GM19324 (cell line): ENCODE measurements at regions not wholly inside any gene's neighbourhood (a gene's known extent, or its start where the extent isn't known, plus 50 kb on each side); places are given as distances from the start of the nearest gene placed in this dataset.

ENCODE experiments used
- ATAC-seq: cut with Tn5 transposase; IDR thresholded peaks from one replicate; pipeline ENCODE4 v1.9.1; 2021; ENCODE audit warnings: mild to moderate bottlenecking, moderate library complexity; ENCODE audit not compliant: unreplicated experiment, low FRiP score

DNA sequence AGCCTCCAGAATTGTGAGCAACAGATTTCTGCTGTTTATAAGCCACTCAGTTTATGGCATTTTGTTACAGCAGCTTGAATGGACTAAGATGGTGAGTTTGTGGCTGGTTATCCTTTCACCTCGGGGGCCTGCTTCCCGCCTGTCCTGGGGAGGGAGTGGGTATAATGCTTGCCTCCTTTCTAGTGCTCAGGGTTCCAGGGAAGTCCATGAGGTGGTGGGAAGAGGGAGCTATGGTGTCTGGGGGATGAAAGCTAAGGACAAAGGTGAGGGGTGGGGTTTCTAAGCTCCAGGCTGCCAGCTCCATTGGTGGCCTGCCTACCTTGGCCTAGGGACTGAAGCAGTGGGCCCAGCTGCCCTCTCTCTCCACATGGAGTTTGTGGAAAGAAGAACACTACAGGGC is 50.2 kb upstream of the SDK2 start:
- ATAC-seq = no peak

DNA sequence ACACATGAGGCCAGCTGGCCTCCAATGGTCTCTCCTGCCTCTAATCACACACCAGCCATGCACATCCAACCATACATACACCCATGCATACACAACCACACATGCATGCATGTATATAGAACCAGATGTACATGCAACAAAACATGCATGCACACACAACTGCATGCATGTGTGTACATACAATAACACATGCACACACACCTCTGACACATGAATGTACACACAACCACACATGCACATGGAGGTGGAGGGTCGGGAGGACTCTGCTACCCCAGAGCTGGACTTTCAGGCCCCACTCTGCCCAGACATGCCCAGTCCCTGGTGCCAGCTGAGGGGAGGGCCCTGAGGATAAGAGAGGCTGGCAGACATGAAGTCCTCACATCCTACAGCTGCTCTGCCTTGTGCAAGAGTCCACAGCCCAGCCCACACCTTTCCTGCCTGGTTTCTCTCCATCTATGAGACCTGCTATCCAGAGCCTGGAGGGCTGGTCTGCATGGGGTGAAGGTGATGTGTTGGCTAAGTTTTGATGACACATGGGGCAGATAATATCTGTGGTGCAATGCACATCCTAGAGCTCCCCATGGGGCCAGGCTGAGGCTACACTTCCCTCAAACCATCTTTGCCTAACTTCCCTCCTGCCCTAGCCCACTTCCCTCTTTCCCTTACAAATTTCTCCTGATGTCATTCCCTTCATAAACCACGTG is 50.9 kb upstream of the SDK2 start:
- no peak for ATAC-seq

DNA sequence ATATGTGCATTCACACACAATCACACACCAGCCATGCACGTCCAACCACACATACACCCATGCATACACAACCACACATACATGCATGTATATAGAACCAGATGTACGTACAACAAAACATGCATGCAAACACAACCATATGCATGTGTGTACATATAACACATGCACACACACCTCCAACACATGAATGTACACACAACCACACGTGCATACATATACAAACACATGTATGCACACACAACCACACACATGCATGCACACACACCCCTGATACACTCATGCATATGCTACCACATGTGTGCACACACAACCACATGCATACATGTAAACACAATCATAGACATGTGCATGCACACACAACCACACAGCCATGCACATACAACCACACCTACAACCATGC is 52.0 kb upstream of the SDK2 start:
- ATAC-seq = no peak

DNA sequence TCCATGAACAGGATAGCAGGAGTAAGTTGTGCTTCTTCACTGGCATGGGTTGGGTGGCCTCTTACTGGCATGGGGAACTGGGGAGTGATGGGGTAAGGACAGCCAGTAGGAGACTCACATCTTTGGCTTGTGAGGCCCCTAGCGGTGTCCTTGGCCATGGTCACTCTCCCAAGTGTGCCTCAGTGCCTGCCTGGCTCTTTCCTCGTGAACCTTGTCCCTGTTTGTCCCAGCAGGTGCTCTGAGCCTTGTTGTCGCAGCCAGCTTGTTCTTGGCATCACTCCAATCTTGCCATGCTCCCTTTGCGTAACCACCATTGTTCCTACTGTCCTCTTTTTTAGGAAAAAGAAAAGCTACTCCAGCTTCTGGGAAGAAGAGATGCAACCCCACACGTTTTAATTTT is 53.6 kb upstream of the SDK2 start:
- ATAC-seq = no peak

DNA sequence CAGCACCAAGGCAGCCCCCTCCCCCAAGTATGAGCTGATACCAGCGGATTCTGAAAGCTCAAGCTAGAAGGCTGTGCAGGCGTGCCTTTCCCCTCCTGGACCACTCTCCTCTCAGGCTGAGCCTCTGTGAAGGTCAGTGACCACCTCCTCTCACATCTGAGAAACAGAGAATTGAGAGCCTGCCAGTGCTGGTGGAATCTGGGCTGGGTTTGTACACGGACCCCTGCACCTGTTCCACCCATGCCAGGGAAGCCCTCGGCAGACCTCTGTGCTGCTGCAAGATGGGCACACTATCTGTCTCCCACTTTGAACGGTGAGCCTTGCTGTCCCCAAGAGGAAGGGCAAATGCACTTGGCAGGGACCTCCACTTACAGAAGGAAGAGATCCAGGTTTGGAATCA is 54.7 kb upstream of the SDK2 start:
- no peak for ATAC-seq

DNA sequence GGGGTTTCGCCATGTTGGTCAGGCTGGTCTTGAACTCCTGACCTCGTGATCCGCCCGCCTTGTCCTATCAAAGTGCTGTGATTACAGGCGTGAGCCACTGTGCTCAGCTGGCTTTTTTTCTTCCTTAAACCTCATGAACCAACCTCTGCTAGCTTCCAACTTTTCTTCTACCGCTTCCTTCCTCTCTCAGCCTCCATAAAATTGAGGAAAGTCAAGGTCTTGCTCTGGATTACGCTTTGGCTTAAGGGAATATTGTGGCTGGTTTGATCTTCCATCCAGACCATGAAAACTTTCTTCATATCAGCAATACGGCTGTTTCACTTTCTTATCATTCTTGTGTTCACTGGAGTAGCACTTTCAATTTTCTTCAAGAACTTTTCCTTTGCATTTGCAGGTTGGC is 57.5 kb upstream of the SDK2 start:
- no peak for ATAC-seq

DNA sequence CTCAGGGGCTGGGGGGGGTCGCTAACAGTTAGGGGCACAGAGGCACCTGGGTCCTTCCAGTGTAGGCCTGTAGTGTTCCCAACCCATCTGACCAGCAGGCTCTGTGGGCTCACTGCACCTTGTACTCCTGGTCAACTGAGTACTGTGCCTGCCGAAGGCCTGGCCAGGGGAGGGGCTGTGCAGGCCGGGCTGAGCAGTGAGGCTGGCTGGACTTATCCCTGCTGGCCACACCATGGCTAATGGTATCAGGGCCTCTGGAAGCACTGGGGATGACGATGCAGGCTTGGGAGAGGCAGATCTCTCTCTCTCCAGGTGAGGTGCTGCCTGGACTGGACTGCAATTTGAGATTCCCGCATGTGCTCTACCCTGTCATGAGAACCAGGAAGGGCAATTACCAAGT is 58.9 kb upstream of the SDK2 start:
- no peak for ATAC-seq

DNA sequence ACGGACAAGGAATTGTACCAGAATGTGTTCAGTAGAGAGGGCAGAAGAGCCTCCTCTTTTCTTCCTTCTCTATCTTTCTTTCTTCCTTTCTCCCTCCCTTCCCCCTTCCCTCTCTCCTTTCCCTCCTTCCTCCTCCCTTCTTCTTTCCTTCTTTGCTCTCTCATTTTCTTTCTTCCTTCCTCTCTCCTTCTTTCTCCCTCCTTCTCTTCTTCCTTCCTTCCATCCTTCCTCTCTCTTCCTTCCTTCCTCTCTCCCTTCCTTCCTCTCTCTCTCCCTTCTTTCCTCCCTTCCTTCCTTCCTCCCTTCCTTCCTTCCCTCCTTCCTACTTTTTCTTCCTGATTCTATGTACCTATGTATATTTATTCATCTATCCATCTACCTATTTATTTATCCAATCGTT is 59.7 kb upstream of the SDK2 start:
- no peak for ATAC-seq

DNA sequence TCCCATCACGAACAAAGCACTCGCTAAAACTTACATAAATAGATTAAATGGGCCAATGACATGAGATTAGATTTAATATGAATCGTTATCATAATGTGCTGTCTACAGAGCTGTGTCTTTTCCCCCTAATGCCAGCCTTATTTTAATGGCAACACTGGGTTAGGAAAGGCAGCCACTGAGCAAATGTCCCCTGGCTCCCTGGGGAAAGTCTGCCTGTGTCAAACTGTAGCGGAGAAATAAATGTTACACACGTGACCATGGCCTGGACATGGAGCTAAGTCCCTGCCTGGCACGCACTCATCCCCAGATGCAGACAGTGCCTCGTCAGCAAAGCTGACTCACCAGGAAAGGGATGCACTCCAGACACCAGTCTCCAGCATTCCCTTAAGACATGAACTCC is 61.3 kb upstream of the SDK2 start:
- no peak for ATAC-seq

DNA sequence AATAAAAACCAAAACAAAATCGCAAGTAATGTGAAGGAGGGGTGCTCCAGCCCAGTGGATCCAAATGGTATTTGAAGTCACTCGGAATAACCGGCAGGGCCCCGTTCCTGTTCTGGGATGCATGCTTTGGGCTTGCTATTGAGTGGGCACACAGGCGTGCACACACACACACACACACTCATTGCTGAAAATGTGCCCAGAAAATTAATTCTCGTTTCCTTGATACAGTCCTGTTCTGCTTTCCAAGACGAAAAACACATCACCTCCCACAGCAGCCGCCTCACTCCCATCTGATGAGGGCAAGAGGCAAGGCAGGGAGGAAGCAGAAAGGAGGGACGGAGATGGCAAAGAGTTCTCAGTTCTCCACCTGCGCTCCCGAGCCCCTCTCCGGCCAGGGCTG is 62.2 kb upstream of the SDK2 start:
- ATAC-seq = no peak

DNA sequence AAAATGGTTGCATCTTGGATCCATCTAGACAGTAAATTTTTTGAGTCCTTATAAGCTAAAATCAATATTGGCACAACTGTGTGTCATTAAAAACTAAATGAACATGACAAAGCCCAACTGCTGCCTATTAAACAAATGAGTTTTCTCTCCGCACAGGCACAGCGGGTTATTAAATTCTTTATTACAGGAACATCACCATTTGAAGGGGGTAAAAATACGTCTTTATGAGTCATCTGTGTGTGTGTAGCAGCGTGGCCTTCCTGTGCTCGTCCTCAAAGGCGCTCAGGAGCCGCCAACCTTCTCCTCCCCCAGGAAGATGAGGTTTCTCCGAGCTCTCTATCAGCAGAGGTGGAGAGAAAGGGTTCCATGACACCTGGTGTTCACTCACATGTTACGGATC is 62.6 kb upstream of the SDK2 start:
- no peak for ATAC-seq

DNA sequence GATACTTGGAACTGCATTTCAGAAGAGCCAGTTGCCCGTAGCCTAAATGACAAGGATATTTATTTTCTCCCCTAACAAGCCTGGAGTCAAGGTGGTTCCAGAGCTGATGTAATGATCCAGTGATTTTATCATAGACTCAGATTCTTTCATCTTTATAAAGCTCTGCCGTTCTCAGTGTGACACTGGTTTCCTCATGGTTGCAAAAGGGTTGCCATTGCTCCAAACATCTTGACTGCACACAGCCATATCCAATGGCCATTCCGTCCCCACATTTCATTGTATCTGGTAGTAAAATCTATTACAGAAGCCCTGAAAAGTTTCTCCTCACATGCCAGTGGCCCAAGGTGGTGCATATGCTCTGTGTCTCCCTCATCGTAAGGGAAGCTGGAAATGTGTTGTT is 63.1 kb upstream of the SDK2 start:
- ATAC-seq = no peak

DNA sequence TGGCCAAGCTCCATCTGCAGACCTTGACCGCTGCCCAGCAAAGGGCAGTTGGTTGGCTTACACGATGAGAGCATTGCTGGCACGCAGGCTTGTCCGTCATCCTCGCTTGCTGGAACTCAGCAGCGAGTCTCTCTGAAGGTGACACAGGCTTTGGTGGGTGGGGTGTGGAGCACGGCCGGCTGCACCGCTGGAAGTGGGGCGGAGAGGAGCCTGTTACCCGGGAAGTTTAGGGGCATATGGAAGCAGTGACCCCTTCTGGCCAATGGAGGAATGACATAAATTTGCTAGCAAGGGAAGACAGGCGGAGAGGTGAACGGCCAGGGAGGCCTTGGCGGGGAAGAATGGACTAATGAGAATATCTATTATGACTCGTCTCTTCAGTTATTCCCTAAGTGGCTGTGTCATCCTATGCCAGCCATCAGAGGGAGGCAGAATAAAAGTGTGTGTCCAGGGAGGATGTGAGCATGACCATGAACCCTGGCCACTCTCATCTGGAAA is 65.9 kb upstream of the SDK2 start:
- no peak for ATAC-seq

DNA sequence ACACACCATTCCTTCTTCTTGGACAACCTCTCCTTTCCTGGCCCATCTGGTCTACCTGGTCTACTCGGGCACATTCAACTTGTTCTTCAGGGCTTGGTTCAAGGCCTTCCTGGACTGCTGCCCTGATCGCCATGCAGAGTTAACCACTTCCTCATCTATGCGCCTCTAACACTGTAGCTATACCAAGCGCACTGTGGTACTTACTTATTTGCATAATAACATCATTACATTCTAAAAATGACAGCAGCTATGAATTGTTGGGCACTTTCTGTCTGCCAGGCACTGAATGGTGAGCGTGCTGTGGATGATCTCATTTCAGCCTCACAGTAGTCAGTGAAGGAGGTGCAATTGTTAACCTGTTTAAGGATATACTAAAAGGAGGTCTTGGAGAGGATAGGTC is 66.9 kb upstream of the SDK2 start:
- peak; percentile 66 for ATAC-seq

DNA sequence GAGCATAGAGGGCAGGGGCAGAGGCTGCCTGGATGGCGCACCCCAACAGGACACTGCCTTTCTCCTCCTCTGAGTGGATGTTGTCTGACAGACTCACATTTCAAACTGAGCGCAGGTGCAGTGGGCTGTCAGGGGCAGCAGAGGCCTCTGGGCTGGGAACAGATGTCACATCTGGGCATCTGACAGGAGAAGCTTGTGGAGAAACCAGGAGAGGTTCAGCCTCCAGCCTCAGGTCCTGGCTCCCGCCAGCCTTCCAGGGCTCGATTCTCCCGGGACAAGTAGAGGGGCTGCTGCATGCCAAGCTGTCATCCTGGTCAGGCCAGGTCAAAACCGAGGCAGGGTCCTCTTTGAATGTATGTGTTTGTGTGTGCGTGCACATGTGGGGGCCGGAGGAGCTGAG is 67.7 kb upstream of the SDK2 start:
- no peak for ATAC-seq

DNA sequence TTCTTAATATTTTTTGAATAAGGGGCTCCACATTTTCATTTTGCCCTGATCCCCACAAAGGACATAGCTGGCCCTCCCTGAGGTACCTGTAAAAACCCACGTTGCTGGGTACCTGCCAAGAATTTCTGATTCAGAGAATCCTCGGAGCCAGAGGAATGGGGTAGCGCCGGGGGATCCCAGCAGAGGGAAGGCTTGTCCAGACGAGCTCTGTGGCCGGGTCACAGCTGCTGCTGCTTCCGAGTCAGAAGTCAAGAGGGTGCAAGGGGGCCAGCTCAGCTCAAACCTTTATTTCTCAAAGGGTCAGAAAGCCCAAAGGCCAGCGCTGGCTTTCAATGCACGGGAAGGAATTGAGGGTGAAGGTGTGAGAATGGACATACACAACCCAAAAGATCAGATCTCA is 68.9 kb upstream of the SDK2 start:
- ATAC-seq = no peak

DNA sequence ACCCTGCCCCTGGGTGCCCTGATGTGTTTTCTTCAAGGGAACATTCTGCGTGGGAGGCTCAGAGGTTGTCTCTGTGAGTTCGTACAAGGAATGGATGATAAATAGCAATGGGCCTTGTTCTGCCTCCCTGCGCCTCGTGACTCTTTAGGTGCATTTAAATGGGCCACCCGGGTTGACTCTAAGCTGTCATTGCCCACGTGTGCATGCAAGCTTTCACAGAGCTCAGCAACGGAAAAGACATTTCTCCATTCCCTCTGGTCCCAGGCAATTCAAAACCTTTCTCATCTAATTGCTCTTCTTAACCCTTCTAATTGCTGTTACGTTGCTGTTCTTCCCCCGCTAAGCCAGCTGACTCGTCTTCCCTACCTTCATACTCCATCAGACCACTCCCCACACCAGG is 71.5 kb upstream of the SDK2 start:
- no peak for ATAC-seq

DNA sequence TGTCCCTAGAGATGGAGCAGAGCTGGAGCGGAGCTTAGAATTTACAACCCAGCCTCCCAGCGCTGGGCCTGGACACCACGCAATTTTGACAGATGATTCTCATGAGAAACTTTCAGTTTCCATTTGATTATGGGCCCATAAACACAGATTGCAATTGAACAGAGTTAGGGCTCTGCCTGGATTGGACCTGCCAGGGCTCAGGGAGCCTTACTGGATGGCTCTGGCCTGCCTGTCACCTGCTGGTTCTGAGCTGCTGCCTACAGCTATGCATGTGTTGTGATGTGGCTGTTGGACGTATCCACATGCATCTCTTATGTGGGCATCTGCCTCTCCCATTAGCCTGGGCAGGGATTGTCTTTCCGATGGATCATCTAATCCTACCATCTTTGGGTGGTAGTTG is 73.4 kb upstream of the SDK2 start:
- ATAC-seq = no peak

DNA sequence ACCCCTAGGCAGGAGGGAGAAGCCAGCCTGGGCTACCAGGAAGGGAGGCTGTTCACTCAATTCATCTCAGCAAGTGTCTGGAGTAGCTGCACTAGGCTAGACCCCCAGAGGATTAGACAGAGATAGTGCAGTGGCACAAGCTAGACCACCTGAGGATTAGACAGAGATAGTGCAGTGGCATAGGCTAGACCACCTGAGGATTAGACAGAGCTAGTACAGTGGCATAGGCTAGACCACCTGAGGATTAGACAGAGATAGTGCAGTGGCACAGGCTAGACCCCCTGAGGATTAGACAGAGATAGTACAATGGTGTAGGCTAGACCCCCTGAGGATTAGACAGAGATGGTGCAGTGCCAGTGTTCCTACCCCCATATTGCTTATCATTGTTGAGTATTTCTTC is 74.1 kb upstream of the SDK2 start:
- ATAC-seq = no peak

DNA sequence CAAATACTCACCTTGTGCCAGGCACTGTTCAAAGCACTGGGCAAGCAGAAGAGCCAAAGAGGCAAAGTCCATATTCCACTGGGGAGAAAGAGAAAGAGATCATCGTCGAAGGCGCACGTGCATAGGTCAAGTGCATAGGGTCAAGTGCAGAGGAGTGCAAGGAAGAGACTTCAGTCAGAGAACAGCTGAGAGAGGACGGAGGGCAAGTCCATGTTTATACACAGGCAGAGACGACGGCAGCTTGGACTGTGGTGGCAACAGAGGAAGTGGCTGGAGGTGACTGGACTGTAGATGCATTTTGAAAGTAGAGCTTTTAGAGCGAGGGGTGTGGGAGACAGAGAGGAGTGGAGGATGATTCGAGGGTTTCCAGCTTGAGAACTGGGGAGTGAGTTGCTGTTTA is 74.7 kb upstream of the SDK2 start:
- ATAC-seq = no peak

DNA sequence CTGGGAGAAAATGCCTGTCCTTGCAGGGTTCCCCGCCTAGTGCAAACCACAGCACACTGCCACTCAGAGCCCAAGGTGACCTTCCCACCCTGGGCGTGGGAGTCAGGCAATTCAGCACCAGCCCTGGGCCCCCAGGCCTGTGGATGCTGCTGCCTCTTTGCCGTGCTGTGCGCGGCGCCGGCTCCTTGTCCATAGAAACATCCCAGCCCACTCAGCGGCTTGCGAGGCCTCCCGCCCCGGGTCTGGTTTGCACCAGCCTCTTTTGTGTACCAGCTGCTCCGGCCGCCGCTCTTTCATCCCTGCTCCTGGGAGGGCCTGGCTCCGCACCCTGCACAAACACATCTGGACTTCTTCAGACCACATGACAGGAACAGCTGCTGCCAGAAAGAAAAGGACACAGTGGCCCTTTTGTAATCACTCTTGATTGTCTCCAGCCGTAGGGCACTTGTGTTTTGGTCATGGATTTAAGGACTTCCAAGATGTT is 75.4 kb upstream of the SDK2 start:
- ATAC-seq = no peak

DNA sequence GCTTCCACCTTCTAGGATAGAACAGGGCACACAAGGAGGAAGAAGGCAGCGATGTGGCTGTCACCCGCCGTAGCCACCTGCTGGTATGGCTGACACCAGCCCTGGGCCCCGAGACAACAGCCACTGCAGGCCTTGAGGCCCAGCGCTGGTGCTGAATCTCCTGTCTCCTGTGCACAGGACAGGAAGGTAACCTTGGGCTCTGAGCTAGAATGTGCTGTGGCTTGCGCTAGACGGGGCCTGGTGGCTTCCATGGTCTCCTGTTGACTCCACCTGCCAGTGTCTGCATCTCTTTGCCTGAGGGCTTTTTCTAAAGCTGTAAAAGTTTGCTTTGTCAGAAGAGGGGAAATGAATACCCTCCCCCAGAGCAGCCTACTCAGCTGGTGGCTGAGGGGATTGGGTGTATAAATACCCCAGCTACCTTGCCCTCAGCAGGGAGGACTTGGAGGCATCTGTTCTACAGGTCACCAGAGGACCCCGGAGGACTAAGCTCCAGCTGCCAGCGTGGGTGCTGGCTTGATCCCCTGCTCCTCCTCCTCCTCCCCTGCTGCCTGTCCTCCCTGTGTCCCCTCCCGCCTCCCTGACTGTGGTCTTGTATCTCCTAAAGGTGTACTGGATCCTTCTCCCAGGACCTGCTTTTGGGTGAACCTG is 76.1 kb upstream of the SDK2 start:
- ATAC-seq = no peak
